ENCODE measurements at regions not wholly inside any gene's neighbourhood (a gene's known extent, or its start where the extent isn't known, plus 50 kb on each side); places are given as distances from the start of the nearest gene placed in this dataset.

DNA sequence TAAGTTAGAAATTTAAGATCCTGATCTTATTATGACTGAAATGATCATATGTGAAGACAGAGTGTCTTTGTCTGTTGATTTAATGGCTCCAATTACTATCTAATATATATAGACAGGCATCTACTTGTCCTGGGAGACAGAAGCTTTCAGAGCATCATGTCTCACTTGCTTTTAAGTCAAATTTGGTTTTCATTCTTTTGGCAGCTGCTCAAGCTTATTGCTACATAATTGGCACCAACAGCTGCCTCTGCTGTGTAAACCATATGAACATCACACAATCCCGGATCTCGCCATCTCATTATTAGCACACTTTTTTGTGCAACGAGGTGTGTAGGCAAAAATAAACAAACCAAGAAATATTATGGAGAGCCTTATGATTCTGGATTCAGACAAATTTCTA is 1717.9 kb downstream of the EFNA5 start:
- TF ChIP-seq, protein P1, sequence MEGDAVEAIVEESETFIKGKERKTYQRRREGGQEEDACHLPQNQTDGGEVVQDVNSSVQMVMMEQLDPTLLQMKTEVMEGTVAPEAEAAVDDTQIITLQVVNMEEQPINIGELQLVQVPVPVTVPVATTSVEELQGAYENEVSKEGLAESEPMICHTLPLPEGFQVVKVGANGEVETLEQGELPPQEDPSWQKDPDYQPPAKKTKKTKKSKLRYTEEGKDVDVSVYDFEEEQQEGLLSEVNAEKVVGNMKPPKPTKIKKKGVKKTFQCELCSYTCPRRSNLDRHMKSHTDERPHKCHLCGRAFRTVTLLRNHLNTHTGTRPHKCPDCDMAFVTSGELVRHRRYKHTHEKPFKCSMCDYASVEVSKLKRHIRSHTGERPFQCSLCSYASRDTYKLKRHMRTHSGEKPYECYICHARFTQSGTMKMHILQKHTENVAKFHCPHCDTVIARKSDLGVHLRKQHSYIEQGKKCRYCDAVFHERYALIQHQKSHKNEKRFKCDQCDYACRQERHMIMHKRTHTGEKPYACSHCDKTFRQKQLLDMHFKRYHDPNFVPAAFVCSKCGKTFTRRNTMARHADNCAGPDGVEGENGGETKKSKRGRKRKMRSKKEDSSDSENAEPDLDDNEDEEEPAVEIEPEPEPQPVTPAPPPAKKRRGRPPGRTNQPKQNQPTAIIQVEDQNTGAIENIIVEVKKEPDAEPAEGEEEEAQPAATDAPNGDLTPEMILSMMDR (optimal IDR thresholded peaks at IDR 0.05 in 1 of 3, IDR thresholded peaks at IDR 0.05 in 1 of 3, conservative IDR thresholded peaks at IDR 0.05 in 1 of 3; ENCODE audit: extremely low read depth in 1 of 3, insufficient read depth in 2 of 3, low read length in 3 of 3), result no peak
- no peak for TF ChIP-seq EZH2 (IDR thresholded peaks at IDR 0.05; ENCODE audit: low read length)
